ENCODE measurements at regions not wholly inside any gene's neighbourhood (a gene's known extent, or its start where the extent isn't known, plus 50 kb on each side); places are given as distances from the start of the nearest gene placed in this dataset.

- TF ChIP-seq YY1 (IDR thresholded peaks at IDR 0.05) (no peak), FOXA1 (IDR thresholded peaks at IDR 0.05) (no peak), NR2F2 (IDR thresholded peaks at IDR 0.05) (no peak), SP1 (IDR thresholded peaks at IDR 0.05) (no peak)
- TF ChIP-seq, protein P1, sequence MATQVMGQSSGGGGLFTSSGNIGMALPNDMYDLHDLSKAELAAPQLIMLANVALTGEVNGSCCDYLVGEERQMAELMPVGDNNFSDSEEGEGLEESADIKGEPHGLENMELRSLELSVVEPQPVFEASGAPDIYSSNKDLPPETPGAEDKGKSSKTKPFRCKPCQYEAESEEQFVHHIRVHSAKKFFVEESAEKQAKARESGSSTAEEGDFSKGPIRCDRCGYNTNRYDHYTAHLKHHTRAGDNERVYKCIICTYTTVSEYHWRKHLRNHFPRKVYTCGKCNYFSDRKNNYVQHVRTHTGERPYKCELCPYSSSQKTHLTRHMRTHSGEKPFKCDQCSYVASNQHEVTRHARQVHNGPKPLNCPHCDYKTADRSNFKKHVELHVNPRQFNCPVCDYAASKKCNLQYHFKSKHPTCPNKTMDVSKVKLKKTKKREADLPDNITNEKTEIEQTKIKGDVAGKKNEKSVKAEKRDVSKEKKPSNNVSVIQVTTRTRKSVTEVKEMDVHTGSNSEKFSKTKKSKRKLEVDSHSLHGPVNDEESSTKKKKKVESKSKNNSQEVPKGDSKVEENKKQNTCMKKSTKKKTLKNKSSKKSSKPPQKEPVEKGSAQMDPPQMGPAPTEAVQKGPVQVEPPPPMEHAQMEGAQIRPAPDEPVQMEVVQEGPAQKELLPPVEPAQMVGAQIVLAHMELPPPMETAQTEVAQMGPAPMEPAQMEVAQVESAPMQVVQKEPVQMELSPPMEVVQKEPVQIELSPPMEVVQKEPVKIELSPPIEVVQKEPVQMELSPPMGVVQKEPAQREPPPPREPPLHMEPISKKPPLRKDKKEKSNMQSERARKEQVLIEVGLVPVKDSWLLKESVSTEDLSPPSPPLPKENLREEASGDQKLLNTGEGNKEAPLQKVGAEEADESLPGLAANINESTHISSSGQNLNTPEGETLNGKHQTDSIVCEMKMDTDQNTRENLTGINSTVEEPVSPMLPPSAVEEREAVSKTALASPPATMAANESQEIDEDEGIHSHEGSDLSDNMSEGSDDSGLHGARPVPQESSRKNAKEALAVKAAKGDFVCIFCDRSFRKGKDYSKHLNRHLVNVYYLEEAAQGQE (IDR thresholded peaks at IDR 0.05) = no peak
- WGBS = 70% methylated on average over 6 of the region's 6 CpGs
- no peak overlapping the region for H3K27ac ChIP-seq (ENCODE audit: low read depth in 1 of 2, low read length in 2 of 2)
- H3K36me3 ChIP-seq (ENCODE audit: control insufficient read depth in 4 of 4, insufficient read depth in 3 of 4, low read depth in 1 of 4, low read length in 3 of 4) = no peaks in the 10 kb centered on the region
- peaks cover 0 to 3% (median 0%) of the 10 kb centered on the region in 4 donors for H3K9me3 ChIP-seq (ENCODE audit: control insufficient read depth in 4 of 4, low read length in 3 of 4)
- no peak for DNase-seq (ENCODE audit: low spot score)
- H3K9ac ChIP-seq (ENCODE audit: low read depth in 1 of 2, low read length in 2 of 2) = no peak overlapping the region
- no peaks in the 10 kb centered on the region for H3K4me1 ChIP-seq (ENCODE audit: control insufficient read depth in 4 of 4, insufficient read depth in 4 of 4, low read length in 3 of 4)
- H3K4me3 ChIP-seq (ENCODE audit: low read depth in 1 of 3, low read length in 3 of 3) = no peak overlapping the region
- H3K27me3 ChIP-seq (ENCODE audit: control insufficient read depth in 4 of 4, insufficient read depth in 4 of 4, low read length in 3 of 4) = peaks cover 0 to 4% (median 2%) of the 10 kb centered on the region in 4 donors
These were observed 133.6 kb upstream of the MYT1L start for GRCh38 chr2:2464643-2465042.

GRCh38 chr2:2464094-2464493 lies 133.0 kb upstream of the MYT1L start:
- no peaks in the 10 kb centered on the region for H3K36me3 ChIP-seq (ENCODE audit: control insufficient read depth in 4 of 4, insufficient read depth in 3 of 4, low read depth in 1 of 4, low read length in 3 of 4)
- DNase-seq (ENCODE audit: low spot score) = no peak
- H3K27me3 ChIP-seq (ENCODE audit: control insufficient read depth in 4 of 4, insufficient read depth in 4 of 4, low read length in 3 of 4) = peaks cover 0 to 4% (median 1%) of the 10 kb centered on the region in 4 donors
- peaks cover 0 to 3% (median 0%) of the 10 kb centered on the region in 4 donors for H3K9me3 ChIP-seq (ENCODE audit: control insufficient read depth in 4 of 4, low read length in 3 of 4)
- no peak overlapping the region for H3K4me3 ChIP-seq (ENCODE audit: low read depth in 1 of 3, low read length in 3 of 3)
- WGBS = 61% methylated on average over 12 of the region's 12 CpGs
- H3K4me1 ChIP-seq (ENCODE audit: control insufficient read depth in 4 of 4, insufficient read depth in 4 of 4, low read length in 3 of 4) = no peaks in the 10 kb centered on the region
- no peak overlapping the region for H3K9ac ChIP-seq (ENCODE audit: low read depth in 1 of 2, low read length in 2 of 2)
- TF ChIP-seq RXRA (IDR thresholded peaks at IDR 0.05) (peak in 1 of 2 donors; percentile 18), JUND (IDR thresholded peaks at IDR 0.05) (no peak), HNF4A (conservative IDR thresholded peaks at IDR 0.05) (no peak), ZBTB33 (IDR thresholded peaks at IDR 0.05) (no peak)
- H3K27ac ChIP-seq (ENCODE audit: low read depth in 1 of 2, low read length in 2 of 2) = no peak overlapping the region

GRCh38 chr2:2456721-2457120 lies 125.6 kb upstream of the MYT1L start:
- Histone ChIP-seq H3K27me3 (ENCODE audit: control insufficient read depth in 4 of 4, insufficient read depth in 4 of 4, low read length in 3 of 4) (no peaks in the 10 kb centered on the region), H3K9ac (ENCODE audit: low read depth in 1 of 2, low read length in 2 of 2) (no peak overlapping the region), H3K9me3 (ENCODE audit: control insufficient read depth in 4 of 4, low read length in 3 of 4) (no peaks in the 10 kb centered on the region), H3K27ac (ENCODE audit: low read depth in 1 of 2, low read length in 2 of 2) (no peak overlapping the region), H3K4me3 (ENCODE audit: low read depth in 1 of 3, low read length in 3 of 3) (no peak overlapping the region), H3K36me3 (ENCODE audit: control insufficient read depth in 4 of 4, insufficient read depth in 3 of 4, low read depth in 1 of 4, low read length in 3 of 4) (no peaks in the 10 kb centered on the region), H3K4me1 (ENCODE audit: control insufficient read depth in 4 of 4, insufficient read depth in 4 of 4, low read length in 3 of 4) (no peaks in the 10 kb centered on the region)
- no peak for DNase-seq (ENCODE audit: low spot score)
- 79% methylated on average over 7 of the region's 7 CpGs for WGBS
- TF ChIP-seq GABPA (IDR thresholded peaks at IDR 0.05 in 1 of 2, conservative IDR thresholded peaks at IDR 0.05 in 1 of 2) (no peak), RAD21 (IDR thresholded peaks at IDR 0.05) (no peak), NR2F2 (IDR thresholded peaks at IDR 0.05) (no peak), RXRA (IDR thresholded peaks at IDR 0.05) (no peak), TAF1 (conservative IDR thresholded peaks at IDR 0.05) (no peak), FOXA1 (IDR thresholded peaks at IDR 0.05) (no peak), FOXA2 (IDR thresholded peaks at IDR 0.05) (no peak), ZBTB33 (IDR thresholded peaks at IDR 0.05) (no peak), EGR1 (IDR thresholded peaks at IDR 0.05; ENCODE audit: low read depth in 2 of 2) (no peak), YY1 (IDR thresholded peaks at IDR 0.05) (no peak)
- TF ChIP-seq, protein P2, sequence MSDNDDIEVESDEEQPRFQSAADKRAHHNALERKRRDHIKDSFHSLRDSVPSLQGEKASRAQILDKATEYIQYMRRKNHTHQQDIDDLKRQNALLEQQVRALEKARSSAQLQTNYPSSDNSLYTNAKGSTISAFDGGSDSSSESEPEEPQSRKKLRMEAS (IDR thresholded peaks at IDR 0.05) = no peak
- TF ChIP-seq, protein P1 (IDR thresholded peaks at IDR 0.05) = no peak

Data from liver (tissue), 7 donors.